Ovary (tissue), 3 donors: ENCODE measurements at regions not wholly inside any gene's neighbourhood (a gene's known extent, or its start where the extent isn't known, plus 50 kb on each side); places are given as distances from the start of the nearest gene placed in this dataset.

Source experiments
- EP300 ChIP-seq: sonication (generic); formaldehyde crosslinking; IDR thresholded peaks from one replicate; pipeline ENCODE4 v1.6.1; 2017; ENCODE audit warnings: antibody characterized with exemption
- POLR2A ChIP-seq: fragments of 450-650 bp; IDR thresholded peaks from one replicate; pipeline ENCODE4 v1.6.1; 2017; ENCODE audit warnings: antibody characterized with exemption, mild to moderate bottlenecking, moderate library complexity
- TF ChIP-seq, protein P1 (sequence below), 3 donors: fragments of 450-650 bp in 2 of 3; fragments of 200-600 bp in 1 of 3; IDR thresholded peaks; one replicate each; pipeline versions ENCODE4 v1.5.1 to v1.8.0; 2016 to 2022; ENCODE audit warnings: antibody characterized with exemption in 3 of 3, mild to moderate bottlenecking in 1 of 3
- donor health status: DM: no; HTN: no; CAD: no.

DNA sequence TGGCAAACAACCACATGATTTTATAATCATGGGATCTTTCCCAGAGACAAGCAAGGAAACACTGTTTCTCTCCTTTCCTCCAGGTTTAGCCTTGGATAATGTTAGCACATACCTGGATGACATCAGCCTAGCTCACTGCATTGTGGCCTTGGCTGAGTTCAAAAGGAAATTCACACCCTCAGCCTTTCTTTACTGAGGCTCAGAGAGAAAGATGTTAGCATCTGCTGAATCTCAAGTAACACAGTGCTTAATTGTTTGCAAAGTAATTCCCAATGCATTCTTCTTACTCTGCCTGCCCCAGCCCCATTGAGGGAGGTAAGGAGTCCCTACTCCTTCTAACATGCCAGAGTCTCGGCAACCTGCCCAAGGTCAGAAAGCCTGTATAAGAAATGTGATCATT is 432.2 kb upstream of the LMCD1 start:
- TF ChIP-seq, protein P1, sequence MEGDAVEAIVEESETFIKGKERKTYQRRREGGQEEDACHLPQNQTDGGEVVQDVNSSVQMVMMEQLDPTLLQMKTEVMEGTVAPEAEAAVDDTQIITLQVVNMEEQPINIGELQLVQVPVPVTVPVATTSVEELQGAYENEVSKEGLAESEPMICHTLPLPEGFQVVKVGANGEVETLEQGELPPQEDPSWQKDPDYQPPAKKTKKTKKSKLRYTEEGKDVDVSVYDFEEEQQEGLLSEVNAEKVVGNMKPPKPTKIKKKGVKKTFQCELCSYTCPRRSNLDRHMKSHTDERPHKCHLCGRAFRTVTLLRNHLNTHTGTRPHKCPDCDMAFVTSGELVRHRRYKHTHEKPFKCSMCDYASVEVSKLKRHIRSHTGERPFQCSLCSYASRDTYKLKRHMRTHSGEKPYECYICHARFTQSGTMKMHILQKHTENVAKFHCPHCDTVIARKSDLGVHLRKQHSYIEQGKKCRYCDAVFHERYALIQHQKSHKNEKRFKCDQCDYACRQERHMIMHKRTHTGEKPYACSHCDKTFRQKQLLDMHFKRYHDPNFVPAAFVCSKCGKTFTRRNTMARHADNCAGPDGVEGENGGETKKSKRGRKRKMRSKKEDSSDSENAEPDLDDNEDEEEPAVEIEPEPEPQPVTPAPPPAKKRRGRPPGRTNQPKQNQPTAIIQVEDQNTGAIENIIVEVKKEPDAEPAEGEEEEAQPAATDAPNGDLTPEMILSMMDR (IDR thresholded peaks at IDR 0.05), result no peak
- TF ChIP-seq POLR2A (no peak), EP300 (no peak)
